Naive B cell (primary cell): ENCODE measurements at regions not wholly inside any gene's neighbourhood (a gene's known extent, or its start where the extent isn't known, plus 50 kb on each side); places are given as distances from the start of the nearest gene placed in this dataset.

Experiments
- ATAC-seq, 2 donors: fragments of 150-1000 bp; cut with Tn5 transposase; 2 replicates each; pipeline ENCODE4 v1.10.0; 2021; ENCODE audit warnings: low read depth in 2 of 2, mild to moderate bottlenecking in 2 of 2, moderate library complexity in 2 of 2
- DNase-seq: peaks from one replicate; pipeline ENCODE4 v3.0.0; 2022
- H3K27ac Mint-ChIP-seq, 6 donors: one replicate each; pipeline ENCODE4 v1.8.0; 2020 to 2022; ENCODE audit warnings: mild to moderate bottlenecking in 6 of 6, mixed read lengths in 6 of 6, moderate library complexity in 5 of 6, inconsistent platforms in 2 of 6
- H3K27me3 Mint-ChIP-seq, 3 donors: one replicate each; pipeline ENCODE4 v1.8.0; 2021 to 2022; ENCODE audit warnings: mixed read lengths in 3 of 3, mild to moderate bottlenecking in 1 of 3
- H3K36me3 Mint-ChIP-seq, 2 donors: one replicate each; pipeline ENCODE4 v1.8.0; 2020 to 2022; ENCODE audit warnings: mixed read lengths in 2 of 2, inconsistent platforms in 1 of 2, mild to moderate bottlenecking in 1 of 2
- H3K4me1 Mint-ChIP-seq, 3 donors: one replicate each; pipeline ENCODE4 v1.8.0; 2020 to 2022; ENCODE audit warnings: mixed read lengths in 3 of 3, inconsistent platforms in 1 of 3, mild to moderate bottlenecking in 1 of 3, moderate library complexity in 1 of 3
- H3K4me3 Mint-ChIP-seq, 8 donors: one replicate each; pipeline ENCODE4 v1.8.0; 2020 to 2022; ENCODE audit warnings: mild to moderate bottlenecking in 8 of 8, mixed read lengths in 8 of 8, moderate library complexity in 8 of 8, inconsistent platforms in 2 of 8
- H3K9me3 Mint-ChIP-seq, 7 donors: one replicate each; pipeline ENCODE4 v1.8.0; 2020 to 2022; ENCODE audit warnings: mixed read lengths in 7 of 7, mild to moderate bottlenecking in 5 of 7, inconsistent platforms in 2 of 7, moderate library complexity in 1 of 7

DNA sequence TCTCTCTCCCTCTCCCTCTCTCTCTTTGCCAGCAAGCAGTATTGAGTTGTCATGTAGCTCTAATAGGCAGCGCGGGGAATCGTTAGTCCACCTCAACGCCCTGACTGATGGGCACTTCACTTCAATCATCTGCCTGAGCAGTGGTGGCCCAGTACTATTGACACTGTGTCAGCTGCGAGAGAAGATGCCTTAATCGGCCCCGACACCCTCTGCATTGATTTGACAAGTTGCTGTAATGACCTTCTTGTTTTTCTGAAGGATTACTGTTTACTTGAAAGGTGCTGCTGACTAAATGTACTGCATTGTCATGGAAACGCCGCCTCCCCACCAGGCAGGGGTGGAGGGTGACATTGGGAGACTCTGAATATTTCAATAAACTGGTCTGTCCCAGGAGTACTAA is 913.8 kb downstream of the KCNMA1 start:
- DNase-seq (no peak), ATAC-seq (no peak)
- no peaks in the 10 kb centered on the region for H3K27me3 Mint-ChIP-seq
- no peaks in the 10 kb centered on the region for H3K36me3 Mint-ChIP-seq
- peaks cover 0 to 5% (median 0%) of the 10 kb centered on the region in 7 donors for H3K9me3 Mint-ChIP-seq
- H3K4me3 Mint-ChIP-seq, result no peak overlapping the region
- no peak overlapping the region for H3K27ac Mint-ChIP-seq
- H3K4me1 Mint-ChIP-seq, result no peaks in the 10 kb centered on the region

DNA sequence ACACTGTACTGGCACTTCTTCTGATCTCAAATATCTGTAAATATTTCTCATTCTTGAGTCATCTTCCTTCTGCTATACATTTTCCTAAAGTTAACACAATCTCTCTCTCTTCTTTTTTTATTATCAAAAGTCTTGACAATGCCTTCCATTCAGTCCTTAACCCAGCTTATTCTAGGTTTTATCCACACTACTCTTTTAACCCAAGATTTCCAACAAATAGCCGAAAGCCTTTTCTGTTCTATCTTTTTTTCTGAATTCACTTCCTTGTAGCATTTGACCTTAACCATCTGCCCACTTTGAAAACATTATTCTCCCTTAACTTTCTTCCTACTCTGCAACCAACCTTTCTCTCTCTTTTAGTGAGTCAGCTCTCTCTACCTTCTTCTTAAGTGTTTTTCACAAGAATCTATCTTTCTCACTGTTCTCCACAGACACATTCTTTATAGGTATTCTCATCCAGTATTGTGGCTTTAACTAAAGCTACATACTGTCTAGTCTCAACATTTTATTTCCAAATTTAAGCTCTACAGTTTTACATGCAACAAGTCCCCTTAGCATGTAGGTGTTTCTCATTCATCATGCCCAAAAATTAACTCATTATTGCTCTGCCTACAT is 915.6 kb downstream of the KCNMA1 start:
- Mint-ChIP-seq H3K4me1 (no peaks in the 10 kb centered on the region), H3K36me3 (no peaks in the 10 kb centered on the region), H3K9me3 (peaks cover 0 to 5% (median 0%) of the 10 kb centered on the region in 7 donors), H3K27ac (no peak overlapping the region), H3K27me3 (no peaks in the 10 kb centered on the region), H3K4me3 (no peak overlapping the region)
- no peak for DNase-seq
- ATAC-seq, result no peak

DNA sequence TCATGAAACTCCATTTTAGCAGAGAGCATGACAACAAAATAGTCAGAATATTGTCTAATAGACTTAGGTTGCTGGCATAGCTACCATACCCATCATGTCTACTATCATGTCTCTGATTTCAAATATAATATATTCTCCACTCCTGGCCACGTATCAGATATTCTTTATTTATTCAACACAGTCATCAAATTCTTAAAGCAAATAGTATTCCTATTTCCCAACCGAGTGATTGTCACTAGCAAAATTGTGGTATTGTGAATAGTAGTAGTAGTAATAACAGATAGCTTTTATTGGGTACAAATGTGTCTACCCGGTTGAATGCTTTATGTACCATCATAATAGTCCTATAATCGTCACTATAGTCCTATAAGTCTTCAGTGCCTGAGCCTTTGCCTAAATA is 918.6 kb downstream of the KCNMA1 start:
- H3K9me3 Mint-ChIP-seq, result peaks cover 0 to 6% (median 0%) of the 10 kb centered on the region in 7 donors
- H3K4me3 Mint-ChIP-seq, result no peak overlapping the region
- no peaks in the 10 kb centered on the region for H3K36me3 Mint-ChIP-seq
- H3K4me1 Mint-ChIP-seq, result no peaks in the 10 kb centered on the region
- no peaks in the 10 kb centered on the region for H3K27me3 Mint-ChIP-seq
- ATAC-seq (no peak), DNase-seq (no peak)
- no peak overlapping the region for H3K27ac Mint-ChIP-seq

DNA sequence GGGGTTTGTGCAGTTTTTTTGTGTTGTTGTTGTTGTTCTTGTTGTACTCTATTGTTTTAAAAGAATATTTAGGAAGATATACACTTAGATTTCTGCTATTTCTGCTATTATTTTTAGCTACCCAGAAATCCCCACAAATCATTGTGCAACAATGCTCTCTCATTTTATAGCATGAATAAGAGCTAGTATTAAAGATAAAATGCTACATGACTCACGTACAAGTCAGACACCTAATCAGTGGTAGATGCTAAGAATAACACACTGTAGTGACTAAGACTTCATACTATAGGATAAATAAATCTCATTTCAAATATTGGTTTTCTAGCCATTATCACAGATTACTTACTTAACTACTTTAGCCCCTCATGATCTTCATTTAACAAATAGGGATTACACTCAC is 920.5 kb downstream of the KCNMA1 start:
- Mint-ChIP-seq H3K36me3 (no peaks in the 10 kb centered on the region), H3K9me3 (peaks cover 0 to 6% (median 2%) of the 10 kb centered on the region in 7 donors), H3K4me1 (no peaks in the 10 kb centered on the region), H3K4me3 (no peak overlapping the region), H3K27ac (no peak overlapping the region), H3K27me3 (no peaks in the 10 kb centered on the region)
- no peak for DNase-seq
- ATAC-seq, result no peak

DNA sequence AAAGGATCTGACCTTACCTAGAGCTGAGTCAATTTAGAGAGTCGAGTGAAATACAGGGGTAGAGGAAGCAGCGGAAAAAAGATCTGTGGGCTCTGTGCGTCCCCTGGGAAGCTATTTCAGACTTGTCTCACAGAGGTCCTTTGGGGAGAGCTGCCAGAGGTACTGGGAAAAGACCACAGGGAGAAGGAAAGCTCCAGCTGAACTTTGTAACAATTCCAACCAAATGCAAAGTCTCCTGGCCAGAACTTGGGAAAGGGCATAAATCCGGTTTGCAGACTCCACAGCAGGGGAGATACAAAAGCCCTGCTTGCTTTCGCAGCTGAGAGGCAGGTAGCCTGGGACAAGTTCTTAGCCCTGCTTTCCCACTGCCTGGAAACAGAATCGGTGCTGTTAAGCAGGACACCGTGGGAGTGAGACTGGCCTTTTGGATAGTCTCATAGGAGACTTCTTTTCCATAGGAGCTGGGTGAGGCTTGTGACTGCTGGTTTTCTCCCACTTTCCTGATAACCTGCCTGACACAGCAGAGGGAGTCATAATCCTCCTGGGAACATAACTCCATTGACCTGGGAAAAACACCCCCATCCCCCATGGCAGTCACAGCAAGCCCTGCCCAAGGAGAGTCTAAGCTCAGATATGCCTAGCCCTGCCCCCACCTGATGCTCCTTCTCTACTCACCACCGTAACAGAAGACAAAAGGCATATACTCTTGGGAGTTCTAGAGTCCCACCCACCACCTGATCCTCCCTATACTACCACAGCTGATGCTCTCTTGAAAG is 926.2 kb downstream of the KCNMA1 start:
- Mint-ChIP-seq H3K4me1 (no peaks in the 10 kb centered on the region), H3K27me3 (peaks cover 0 to 4% (median 0%) of the 10 kb centered on the region in 3 donors), H3K4me3 (no peak overlapping the region), H3K27ac (no peak overlapping the region), H3K9me3 (peaks cover 1 to 14% (median 4%) of the 10 kb centered on the region in 7 donors), H3K36me3 (no peaks in the 10 kb centered on the region)
- ATAC-seq (no peak), DNase-seq (no peak)

DNA sequence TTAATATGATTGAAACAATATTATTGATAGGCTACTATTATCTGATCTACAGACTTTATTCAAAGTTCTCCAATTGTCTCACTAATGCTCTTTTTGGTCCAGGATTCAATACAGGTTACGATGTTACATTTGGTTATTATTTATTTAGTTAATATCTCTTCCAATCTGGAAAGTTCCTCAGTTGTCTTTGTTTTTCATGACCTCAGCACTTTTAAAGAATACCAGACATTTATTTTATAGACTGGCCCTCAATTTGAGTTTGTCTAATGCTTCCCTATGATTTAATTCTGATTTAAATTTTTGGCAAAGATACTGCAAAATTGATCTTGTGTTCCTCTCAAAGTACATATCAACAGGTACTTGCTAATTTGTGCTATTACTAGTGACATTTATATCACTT is 937.4 kb downstream of the KCNMA1 start:
- H3K27me3 Mint-ChIP-seq, result peaks cover 0 to 8% (median 0%) of the 10 kb centered on the region in 3 donors
- no peak for DNase-seq
- no peaks in the 10 kb centered on the region for H3K36me3 Mint-ChIP-seq
- peaks cover 0 to 18% (median 7%) of the 10 kb centered on the region in 7 donors for H3K9me3 Mint-ChIP-seq
- H3K4me1 Mint-ChIP-seq, result no peaks in the 10 kb centered on the region
- H3K4me3 Mint-ChIP-seq, result no peak overlapping the region
- no peak for ATAC-seq
- no peak overlapping the region for H3K27ac Mint-ChIP-seq

DNA sequence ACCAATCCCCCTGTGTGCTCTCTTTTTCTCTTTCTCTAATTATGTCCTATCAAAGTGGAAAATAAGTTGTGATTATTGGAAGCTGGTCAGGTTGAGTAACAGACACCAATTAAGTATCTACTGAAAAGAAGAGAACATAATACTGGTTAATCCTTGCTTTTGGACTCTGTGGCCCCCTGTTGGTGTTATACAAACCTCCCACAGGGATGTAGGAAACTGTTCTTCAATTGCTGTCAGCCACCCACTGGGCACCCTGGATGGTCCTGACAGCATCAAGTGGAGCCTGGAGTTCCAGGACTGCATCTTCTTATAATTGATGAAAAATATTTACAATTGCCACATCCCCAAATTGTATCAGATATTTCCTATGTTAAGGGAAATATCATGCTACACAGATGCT is 939.7 kb downstream of the KCNMA1 start:
- H3K27me3 Mint-ChIP-seq, result no peaks in the 10 kb centered on the region
- H3K9me3 Mint-ChIP-seq, result peaks cover 0 to 11% (median 5%) of the 10 kb centered on the region in 7 donors
- DNase-seq, result no peak
- no peak overlapping the region for H3K4me3 Mint-ChIP-seq
- no peaks in the 10 kb centered on the region for H3K4me1 Mint-ChIP-seq
- no peak overlapping the region for H3K27ac Mint-ChIP-seq
- no peak for ATAC-seq
- no peaks in the 10 kb centered on the region for H3K36me3 Mint-ChIP-seq

DNA sequence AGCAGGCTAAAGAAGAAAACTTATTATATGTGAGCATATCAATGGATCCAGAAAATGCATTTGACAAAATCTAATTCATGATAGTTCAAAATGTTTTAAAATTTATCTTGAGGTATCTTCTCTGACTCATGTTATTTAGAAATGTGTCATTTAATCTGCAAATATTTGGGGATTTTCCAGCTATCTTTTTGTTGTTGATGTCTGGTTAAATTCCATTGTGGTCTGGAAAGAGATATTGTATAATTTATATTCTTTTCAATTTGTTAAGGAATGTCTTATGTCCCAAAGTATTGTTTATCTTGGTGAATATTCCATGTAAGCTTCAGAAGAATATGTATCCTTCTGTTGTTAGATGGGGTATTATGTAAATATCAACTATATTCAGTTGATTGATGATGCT is 942.5 kb downstream of the KCNMA1 start:
- Mint-ChIP-seq H3K9me3 (peaks cover 4 to 23% (median 9%) of the 10 kb centered on the region in 7 donors), H3K27ac (no peak overlapping the region), H3K4me1 (no peaks in the 10 kb centered on the region), H3K36me3 (no peaks in the 10 kb centered on the region), H3K27me3 (no peaks in the 10 kb centered on the region), H3K4me3 (no peak overlapping the region)
- DNase-seq (no peak), ATAC-seq (no peak)

DNA sequence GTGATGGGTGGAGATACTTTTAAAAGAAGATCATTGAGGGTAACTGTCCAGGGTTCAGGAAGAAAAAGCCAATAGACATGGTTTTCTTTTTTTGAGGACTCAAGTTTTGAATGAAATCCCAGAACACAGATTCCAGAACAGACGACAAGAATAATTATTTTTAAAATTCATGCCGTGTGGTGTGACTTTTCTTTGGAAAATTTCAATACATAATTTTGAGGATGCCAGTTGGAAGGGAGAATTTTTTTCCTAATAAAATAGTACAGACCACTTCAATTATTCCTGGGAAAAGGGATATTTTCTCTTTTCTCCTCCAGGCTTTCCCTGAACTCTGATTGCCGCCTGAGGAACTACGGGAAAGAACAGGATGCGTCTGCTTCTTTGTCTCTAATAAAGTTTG is 951.4 kb downstream of the KCNMA1 start:
- H3K9me3 Mint-ChIP-seq, result peaks cover 2 to 23% (median 13%) of the 10 kb centered on the region in 7 donors
- H3K4me1 Mint-ChIP-seq, result no peaks in the 10 kb centered on the region
- no peak for ATAC-seq

DNA sequence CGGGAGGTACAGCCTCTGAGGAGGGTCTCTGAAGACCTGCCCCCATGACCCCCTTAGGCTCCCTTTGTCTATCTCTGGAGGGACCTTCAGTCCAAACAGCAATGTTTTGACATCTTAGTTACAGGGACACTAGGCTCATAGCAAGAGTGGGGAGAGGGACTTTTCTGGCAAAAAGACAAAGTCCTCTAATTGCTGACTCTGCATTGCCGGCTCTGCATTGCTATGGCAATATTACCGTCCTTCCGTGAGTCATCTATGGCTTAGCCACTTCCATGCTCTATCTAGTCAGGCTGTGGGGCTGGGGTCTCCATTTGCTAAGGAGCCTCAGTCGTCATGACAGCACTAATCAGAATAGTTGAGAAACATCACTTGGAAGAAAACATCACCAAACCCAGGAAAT is 952.6 kb downstream of the KCNMA1 start:
- Mint-ChIP-seq H3K4me3 (no peak overlapping the region), H3K27me3 (no peaks in the 10 kb centered on the region), H3K27ac (no peak overlapping the region), H3K4me1 (no peaks in the 10 kb centered on the region), H3K36me3 (no peaks in the 10 kb centered on the region), H3K9me3 (peaks cover 2 to 15% (median 8%) of the 10 kb centered on the region in 7 donors)
- ATAC-seq (no peak), DNase-seq (no peak)

More for the DNA sequence above, 951.4 kb downstream of the KCNMA1 start:
- Mint-ChIP-seq H3K27me3 (no peaks in the 10 kb centered on the region), H3K4me3 (no peak overlapping the region), H3K36me3 (no peaks in the 10 kb centered on the region), H3K27ac (no peak overlapping the region)
- DNase-seq, result no peak

DNA sequence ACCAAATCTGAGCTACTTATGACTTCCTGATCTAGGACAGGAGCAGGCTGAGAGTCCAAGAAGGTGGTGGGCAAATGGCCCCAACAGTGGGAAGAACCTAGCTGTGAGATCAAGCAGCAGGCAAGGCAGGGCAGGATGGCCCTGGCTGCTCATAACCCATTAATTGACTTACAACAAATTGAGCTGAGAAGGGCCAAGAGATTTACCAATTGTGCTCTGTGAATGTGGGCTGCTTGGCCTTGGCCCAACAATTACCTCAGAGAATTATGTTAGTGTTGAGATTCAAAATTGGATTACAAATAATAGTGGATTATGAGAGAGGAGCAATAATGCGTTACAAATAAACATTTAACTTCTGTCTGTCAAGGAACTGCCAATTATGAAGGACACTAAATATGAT is 956.5 kb downstream of the KCNMA1 start:
- DNase-seq (no peak), ATAC-seq (no peak)
- no peak overlapping the region for H3K4me3 Mint-ChIP-seq
- H3K27ac Mint-ChIP-seq, result no peak overlapping the region
- H3K36me3 Mint-ChIP-seq, result no peaks in the 10 kb centered on the region
- no peaks in the 10 kb centered on the region for H3K4me1 Mint-ChIP-seq
- H3K27me3 Mint-ChIP-seq, result no peaks in the 10 kb centered on the region
- H3K9me3 Mint-ChIP-seq, result peaks cover 0 to 4% (median 0%) of the 10 kb centered on the region in 7 donors

DNA sequence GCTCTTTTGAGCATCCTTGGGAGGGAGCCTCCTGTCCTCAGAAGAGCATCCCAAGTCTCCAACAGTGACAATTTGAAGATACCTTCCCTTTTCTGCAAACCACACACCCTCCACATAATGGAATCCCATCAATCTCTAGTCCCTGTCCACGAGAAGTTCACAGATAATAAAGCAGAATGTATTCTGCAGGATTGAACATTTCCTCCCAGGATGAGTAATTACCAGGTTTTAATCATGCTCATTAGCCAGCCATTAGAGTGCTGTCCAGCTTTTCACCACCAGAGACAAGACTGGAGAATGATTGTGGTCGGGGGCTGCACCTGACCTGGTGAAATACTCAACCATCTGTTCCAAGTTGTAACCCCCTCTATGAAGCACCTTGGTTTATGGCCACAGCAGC is 958.6 kb downstream of the KCNMA1 start:
- H3K27me3 Mint-ChIP-seq, result no peaks in the 10 kb centered on the region
- H3K9me3 Mint-ChIP-seq, result peaks cover 0 to 4% (median 0%) of the 10 kb centered on the region in 7 donors
- H3K36me3 Mint-ChIP-seq, result no peaks in the 10 kb centered on the region
- no peaks in the 10 kb centered on the region for H3K4me1 Mint-ChIP-seq
- ATAC-seq (no peak), DNase-seq (no peak)
- H3K4me3 Mint-ChIP-seq, result no peak overlapping the region
- H3K27ac Mint-ChIP-seq, result no peak overlapping the region

DNA sequence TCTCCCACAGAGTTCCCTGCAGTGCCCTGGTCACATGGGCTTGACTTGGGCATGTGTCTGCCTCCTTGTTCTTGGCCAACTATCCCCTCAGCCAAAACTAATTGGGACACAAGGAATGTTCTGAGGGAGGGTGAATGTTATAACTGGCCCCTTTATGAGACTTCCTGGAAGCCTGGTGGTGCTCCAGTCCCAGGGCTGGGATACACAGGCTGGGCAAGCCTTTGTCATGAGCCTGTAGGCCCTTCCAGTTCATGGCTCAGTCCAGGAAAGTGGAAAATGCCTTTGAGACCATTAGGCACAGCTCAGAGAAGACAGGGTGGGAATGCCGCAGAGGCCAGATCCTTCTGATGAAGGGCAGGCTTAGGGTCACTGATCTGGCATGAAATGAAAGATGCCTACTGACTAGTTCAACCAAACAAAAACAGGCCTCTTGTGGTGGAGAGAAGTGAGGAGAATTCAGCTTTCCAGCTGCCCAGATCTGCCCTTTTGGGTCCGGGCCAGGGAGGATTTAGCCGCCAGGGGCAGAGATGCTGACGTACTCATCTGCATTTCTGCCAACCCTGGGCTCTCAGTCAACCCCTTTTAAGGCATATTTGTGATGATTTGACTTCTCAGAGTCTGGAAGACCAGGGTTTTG is 961.5 kb downstream of the KCNMA1 start:
- H3K9me3 Mint-ChIP-seq, result peaks cover 0 to 3% (median 0%) of the 10 kb centered on the region in 7 donors
- no peak overlapping the region for H3K4me3 Mint-ChIP-seq
- H3K36me3 Mint-ChIP-seq, result no peaks in the 10 kb centered on the region
- H3K4me1 Mint-ChIP-seq, result no peaks in the 10 kb centered on the region
- no peak for DNase-seq
- no peaks in the 10 kb centered on the region for H3K27me3 Mint-ChIP-seq
- no peak for ATAC-seq
- H3K27ac Mint-ChIP-seq, result no peak overlapping the region

DNA sequence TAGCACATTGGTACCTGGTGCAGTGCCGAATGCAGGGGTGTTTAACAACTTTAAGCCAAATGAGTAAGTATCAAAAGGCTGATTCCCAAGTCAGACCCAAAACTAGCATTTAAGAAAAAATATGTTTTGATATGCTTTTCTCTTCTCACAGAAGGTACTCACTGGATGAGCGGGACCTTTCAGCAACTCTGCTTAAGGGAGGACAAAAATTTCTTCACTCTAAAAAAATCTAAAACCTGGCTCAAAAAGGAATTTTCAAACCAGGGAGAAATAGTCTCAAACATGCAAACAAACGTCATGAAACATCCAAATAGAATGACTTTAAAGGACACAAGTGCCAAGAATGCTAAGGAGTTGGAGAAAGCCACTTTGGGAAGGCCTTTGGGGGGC is 962.1 kb downstream of the KCNMA1 start:
- H3K27ac Mint-ChIP-seq, result no peak overlapping the region
- ATAC-seq (no peak), DNase-seq (no peak)
- H3K4me1 Mint-ChIP-seq, result no peaks in the 10 kb centered on the region
- no peaks in the 10 kb centered on the region for H3K27me3 Mint-ChIP-seq
- no peak overlapping the region for H3K4me3 Mint-ChIP-seq
- H3K9me3 Mint-ChIP-seq, result peaks cover 0 to 3% (median 0%) of the 10 kb centered on the region in 7 donors
- H3K36me3 Mint-ChIP-seq, result no peaks in the 10 kb centered on the region
